A673 (cell line): ENCODE measurements at regions not wholly inside any gene's neighbourhood (a gene's known extent, or its start where the extent isn't known, plus 50 kb on each side); places are given as distances from the start of the nearest gene placed in this dataset.
"Not testable (repeated sequence)": the region's sequence is repeated elsewhere in the genome, so short reads cannot be mapped to it uniquely, and the experiment has no call there.

Experiments used
- BruUV-seq: library from RNA; stranded (reverse); fragments of 400-500 nt; replicated peaks from 2 replicates; lab custom pipeline; 2021; lab: Mats Ljungman, UMichigan
- CTCF ChIA-PET: fragments of 300-600 bp; sonication (Branson Sonifier 250); formaldehyde crosslinking; loops from one replicate; lab custom pipeline; 2022; ENCODE audit warnings: antibody characterized with exemption; lab: Charles Lee
- POLR2A ChIA-PET: fragments of 300-600 bp; sonication (Branson Sonifier 250); formaldehyde crosslinking; loops from one replicate; lab custom pipeline; 2022; ENCODE audit warnings: antibody characterized with exemption; ENCODE audit not compliant: low non-redundant PET; lab: Charles Lee
- DNase-seq: peaks from one replicate; pipeline ENCODE4 v3.0.0-alpha.2; 2015; ENCODE audit warnings: low spot score
- H3K27ac ChIP-seq: fragments of 200-600 bp; sonication (generic); 2 replicates; pipeline ENCODE4 v1.5.1; 2016; ENCODE audit warnings: mixed run types, low read depth, mild to moderate bottlenecking, mixed read lengths, antibody characterized with exemption, low read length; ENCODE audit not compliant: poor library complexity, severe bottlenecking
- H3K27me3 ChIP-seq: fragments of 200-600 bp; sonication (generic); replicated peaks from 2 replicates; pipeline ENCODE4 v1.6.1; 2017; ENCODE audit warnings: mixed run types, low read depth, mild to moderate bottlenecking, mixed read lengths, antibody characterized with exemption, low read length; ENCODE audit not compliant: insufficient read depth, poor library complexity
- H3K36me3 ChIP-seq: fragments of 200-600 bp; sonication (generic); 2 replicates; pipeline ENCODE4 v1.6.1; 2016; ENCODE audit warnings: mixed run types, mild to moderate bottlenecking, mixed read lengths, antibody characterized with exemption, low read length; ENCODE audit not compliant: insufficient read depth, poor library complexity, severe bottlenecking
- H3K4me1 ChIP-seq: fragments of 200-600 bp; sonication (generic); 2 replicates; pipeline ENCODE4 v1.6.1; 2017; ENCODE audit warnings: mixed run types, mild to moderate bottlenecking, mixed read lengths, antibody characterized with exemption, low read length; ENCODE audit not compliant: insufficient read depth, poor library complexity, severe bottlenecking
- H3K4me3 ChIP-seq: fragments of 200-600 bp; sonication (generic); 2 replicates; pipeline ENCODE4 v1.5.1; 2016; ENCODE audit warnings: low read depth, mixed run types, mild to moderate bottlenecking, mixed read lengths, low read length; ENCODE audit not compliant: poor library complexity, severe bottlenecking
- H3K9me3 ChIP-seq: fragments of 200-600 bp; sonication (generic); 2 replicates; pipeline ENCODE4 v1.6.1; 2016; ENCODE audit warnings: mixed run types, low read depth, mild to moderate bottlenecking, mixed read lengths, antibody characterized with exemption, low read length; ENCODE audit not compliant: poor library complexity, severe bottlenecking
- CTCF ChIP-seq: fragments of 300-800, 200-600 bp; sonication (generic); conservative IDR thresholded peaks from 2 replicates; pipeline ENCODE4 v1.5.1; 2017; ENCODE audit warnings: low read depth, mild to moderate bottlenecking, antibody characterized with exemption, low read length, moderate library complexity, mixed read lengths
- EZH2 ChIP-seq: fragments of 200-600 bp; sonication (generic); IDR thresholded peaks from 2 replicates; pipeline ENCODE4 v1.6.1; 2017; ENCODE audit warnings: borderline replicate concordance, low read depth, mild to moderate bottlenecking, mixed read lengths, antibody characterized with exemption, low read length; ENCODE audit not compliant: poor library complexity, severe bottlenecking
- intact Hi-C: fragments of 100-400 bp; cut with micrococcal nuclease; formaldehyde crosslinking; loops from one replicate; pipeline ENCODE4 v1.10.0; 2022; ENCODE audit not compliant: unreplicated experiment

GRCh38 chr1:213790565-213790964, 197.2 kb upstream of the PROX1 start:
- no TSS peak for BruUV-seq

GRCh38 chr1:213793482-213794067, 194.2 kb upstream of the PROX1 start:
- Histone ChIP-seq H3K36me3 (no peaks in the 10 kb centered on the region), H3K4me3 (no peak overlapping the region), H3K27me3 (peaks cover 51% of the 10 kb centered on the region), H3K9me3 (no peaks in the 10 kb centered on the region), H3K4me1 (no peaks in the 10 kb centered on the region), H3K27ac (no peak overlapping the region)
- BruUV-seq = no TSS peak
- ChIA-PET CTCF (no interaction called here), POLR2A (no interaction called here)
- intact Hi-C loops = no loop called here
- TF ChIP-seq EZH2 = no peak
- TF ChIP-seq CTCF = no peak
- no peak for DNase-seq

More at GRCh38 chr1:213790565-213790964, 197.2 kb upstream of the PROX1 start:
- H3K27me3 ChIP-seq = peaks cover 37% of the 10 kb centered on the region
- no peaks in the 10 kb centered on the region for H3K4me1 ChIP-seq
- no peaks in the 10 kb centered on the region for H3K36me3 ChIP-seq
- no peaks in the 10 kb centered on the region for H3K9me3 ChIP-seq
- H3K4me3 ChIP-seq = no peak overlapping the region
- no peak for DNase-seq
- intact Hi-C loops = no loop called here
- no peak overlapping the region for H3K27ac ChIP-seq
- CTCF ChIA-PET = no interaction called here
- POLR2A ChIA-PET = no interaction called here
- TF ChIP-seq CTCF (no peak), EZH2 (no peak)

- intact Hi-C loops = no loop called here
- H3K9me3 ChIP-seq = no peaks in the 10 kb centered on the region
- no peak overlapping the region for H3K27ac ChIP-seq
- no peak overlapping the region for H3K4me3 ChIP-seq
- no peaks in the 10 kb centered on the region for H3K4me1 ChIP-seq
- H3K36me3 ChIP-seq = no peaks in the 10 kb centered on the region
- TF ChIP-seq EZH2 (no peak), CTCF (no peak)
- POLR2A ChIA-PET = no interaction called here
- BruUV-seq = no TSS peak
- CTCF ChIA-PET = no interaction called here
- DNase-seq = no peak
- H3K27me3 ChIP-seq = peaks cover 48% of the 10 kb centered on the region
Observed at GRCh38 chr1:213796525-213796924, 191.2 kb upstream of the PROX1 start.

GRCh38 chr1:213808288-213808687, 179.5 kb upstream of the PROX1 start:
- H3K4me3 ChIP-seq, H3K4me1 ChIP-seq, BruUV-seq, H3K9me3 ChIP-seq, H3K27ac ChIP-seq, POLR2A ChIA-PET, CTCF ChIA-PET, H3K36me3 ChIP-seq, intact Hi-C loops, DNase-seq: not testable (repeated sequence)
- peaks cover 22% of the 10 kb centered on the region for H3K27me3 ChIP-seq
